GM18870 (cell line): ENCODE measurements at regions not wholly inside any gene's neighbourhood (a gene's known extent, or its start where the extent isn't known, plus 50 kb on each side); places are given as distances from the start of the nearest gene placed in this dataset.

Experiments used
- ATAC-seq: cut with Tn5 transposase; IDR thresholded peaks from one replicate; pipeline ENCODE4 v1.9.1; 2021; ENCODE audit warnings: moderate library complexity; ENCODE audit not compliant: unreplicated experiment

GRCh38 chr5:121175986-121176385 lies 675.7 kb upstream of the FTMT start:
- ATAC-seq, result no peak

- ATAC-seq, result no peak
These were observed 668.7 kb upstream of the FTMT start for GRCh38 chr5:121182788-121183490.

- ATAC-seq, result no peak
These were observed 662.8 kb upstream of the FTMT start for GRCh38 chr5:121188849-121189248.

- no peak for ATAC-seq
These were observed 662.1 kb upstream of the FTMT start for GRCh38 chr5:121189342-121190305.

- ATAC-seq, result no peak
These were observed 652.3 kb upstream of the FTMT start for GRCh38 chr5:121199216-121199999.

- no peak for ATAC-seq
These were observed 633.6 kb upstream of the FTMT start for GRCh38 chr5:121218086-121218485.

GRCh38 chr5:121221483-121221882 lies 630.2 kb upstream of the FTMT start:
- no peak for ATAC-seq

- no peak for ATAC-seq
These were observed 624.9 kb upstream of the FTMT start for GRCh38 chr5:121226765-121227164.

- no peak for ATAC-seq
These were observed 611.7 kb upstream of the FTMT start for GRCh38 chr5:121239951-121240350.

GRCh38 chr5:121246971-121247370 lies 604.7 kb upstream of the FTMT start:
- ATAC-seq, result no peak

- no peak for ATAC-seq
These were observed 599.7 kb upstream of the FTMT start for GRCh38 chr5:121251954-121252353.

- no peak for ATAC-seq
These were observed 594.1 kb upstream of the FTMT start for GRCh38 chr5:121257621-121258020.

- no peak for ATAC-seq
These were observed 588.2 kb upstream of the FTMT start for GRCh38 chr5:121263456-121263855.

GRCh38 chr5:121264605-121265004 lies 587.1 kb upstream of the FTMT start:
- no peak for ATAC-seq

GRCh38 chr5:121271546-121271945 lies 580.1 kb upstream of the FTMT start:
- ATAC-seq, result no peak

- ATAC-seq, result no peak
These were observed 577.7 kb upstream of the FTMT start for GRCh38 chr5:121273833-121274433.

- no peak for ATAC-seq
These were observed 571.9 kb upstream of the FTMT start for GRCh38 chr5:121279801-121280200.

- ATAC-seq, result no peak
These were observed 565.7 kb upstream of the FTMT start for GRCh38 chr5:121285801-121286521.

- ATAC-seq, result no peak
These were observed 562.9 kb upstream of the FTMT start for GRCh38 chr5:121288781-121289180.

GRCh38 chr5:121292664-121293063 lies 559.0 kb upstream of the FTMT start:
- no peak for ATAC-seq
